Activated CD4-positive, alpha-beta T cell treated with anti-CD3 and anti-CD28 coated beads, Interleukin-2, amount 50 U/mL, for 4 hours (primary cell): ENCODE measurements at regions not wholly inside any gene's neighbourhood (a gene's known extent, or its start where the extent isn't known, plus 50 kb on each side); places are given as distances from the start of the nearest gene placed in this dataset.
"Not testable (repeated sequence)": the region's sequence is repeated elsewhere in the genome, so short reads cannot be mapped to it uniquely, and the experiment has no call there.

ENCODE experiments used
- DNase-seq, 2 experiments: peaks; one replicate each; pipeline ENCODE4 v3.0.0-alpha.2; 2020

GRCh38 chr12:42030588-42030987 is 114.1 kb downstream of the GXYLT1 start:
- DNase-seq: no peak

- DNase-seq: no peak
Observed at GRCh38 chr12:42027546-42027945, 117.1 kb downstream of the GXYLT1 start.

GRCh38 chr12:42024495-42024830 is 120.2 kb downstream of the GXYLT1 start:
- DNase-seq: no peak

GRCh38 chr12:42023733-42024494 is 120.8 kb downstream of the GXYLT1 start:
- DNase-seq: peak; percentile 48 to 59

- DNase-seq: not testable (repeated sequence)
Observed at GRCh38 chr12:42021937-42022336, 122.7 kb downstream of the GXYLT1 start.

GRCh38 chr12:42021469-42021868 is 123.2 kb downstream of the GXYLT1 start:
- DNase-seq: no peak

GRCh38 chr12:42020226-42020625 is 124.4 kb downstream of the GXYLT1 start:
- no peak for DNase-seq

- no peak for DNase-seq
Observed at GRCh38 chr12:42019746-42020145, 124.9 kb downstream of the GXYLT1 start.

GRCh38 chr12:42017051-42017450 is 127.6 kb downstream of the GXYLT1 start:
- DNase-seq: no peak

GRCh38 chr12:42015051-42015461 is 129.6 kb downstream of the GXYLT1 start:
- no peak for DNase-seq

GRCh38 chr12:42012501-42012900 is 132.2 kb downstream of the GXYLT1 start:
- DNase-seq: not testable (repeated sequence)

GRCh38 chr12:42010715-42011114 is 134.0 kb downstream of the GXYLT1 start:
- DNase-seq: no peak

- DNase-seq: no peak
Observed at GRCh38 chr12:42010257-42010656, 134.4 kb downstream of the GXYLT1 start.

GRCh38 chr12:42008996-42009395 is 135.7 kb downstream of the GXYLT1 start:
- no peak for DNase-seq

GRCh38 chr12:42003031-42003430 is 141.6 kb downstream of the GXYLT1 start:
- DNase-seq: no peak

- no peak for DNase-seq
Observed at GRCh38 chr12:42002563-42002962, 142.1 kb downstream of the GXYLT1 start.

GRCh38 chr12:41998436-41998835 is 146.2 kb downstream of the GXYLT1 start:
- no peak for DNase-seq

- no peak for DNase-seq
Observed at GRCh38 chr12:41993283-41993682, 151.4 kb downstream of the GXYLT1 start.

GRCh38 chr12:41992692-41993215 is 151.9 kb downstream of the GXYLT1 start:
- no peak for DNase-seq

- no peak for DNase-seq
Observed at GRCh38 chr12:41992022-41992421, 152.7 kb downstream of the GXYLT1 start.

GRCh38 chr12:41988715-41989114 is 156.0 kb downstream of the GXYLT1 start:
- DNase-seq: no peak

GRCh38 chr12:41986513-41986912 is 158.2 kb downstream of the GXYLT1 start:
- not testable (repeated sequence) for DNase-seq

- DNase-seq: no peak
Observed at GRCh38 chr12:41983856-41984255, 160.8 kb downstream of the GXYLT1 start.

- DNase-seq: no peak
Observed at GRCh38 chr12:41983394-41983793, 161.3 kb downstream of the GXYLT1 start.

GRCh38 chr12:41981758-41982157 is 162.9 kb downstream of the GXYLT1 start:
- no peak for DNase-seq
